HG03097 (cell line): ENCODE measurements at regions not wholly inside any gene's neighbourhood (a gene's known extent, or its start where the extent isn't known, plus 50 kb on each side); places are given as distances from the start of the nearest gene placed in this dataset.

ENCODE experiments used
- ATAC-seq: cut with Tn5 transposase; IDR thresholded peaks from one replicate; pipeline ENCODE4 v1.9.1; 2021; ENCODE audit not compliant: unreplicated experiment, low FRiP score

GRCh38 chr2:59938181-59938580, 615.3 kb downstream of the BCL11A start:
- ATAC-seq: no peak

GRCh38 chr2:59936048-59936447, 617.4 kb downstream of the BCL11A start:
- ATAC-seq: no peak

DNA sequence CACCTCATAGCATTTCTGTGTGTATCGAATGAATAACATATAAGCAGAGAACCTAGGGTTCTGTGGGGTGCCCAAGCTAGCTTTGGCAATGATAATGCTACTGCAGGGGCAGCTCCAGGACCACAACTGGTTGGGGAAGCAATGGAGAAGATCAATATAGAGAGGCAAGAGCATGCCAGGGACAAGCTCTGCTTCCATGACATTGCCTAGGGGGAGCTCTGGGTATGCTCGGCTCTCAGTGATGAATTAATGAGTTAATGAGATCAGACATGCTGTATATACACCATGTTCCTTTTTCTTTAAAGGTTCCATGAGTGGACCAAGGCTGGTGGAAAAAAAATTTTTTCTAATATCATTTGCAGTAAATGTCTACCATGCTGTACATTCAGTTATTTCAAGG, 618.4 kb downstream of the BCL11A start:
- ATAC-seq: no peak

- no peak for ATAC-seq
Measured at GRCh38 chr2:59933948-59934347, 619.5 kb downstream of the BCL11A start.

GRCh38 chr2:59932341-59932740, 621.1 kb downstream of the BCL11A start:
- no peak for ATAC-seq

DNA sequence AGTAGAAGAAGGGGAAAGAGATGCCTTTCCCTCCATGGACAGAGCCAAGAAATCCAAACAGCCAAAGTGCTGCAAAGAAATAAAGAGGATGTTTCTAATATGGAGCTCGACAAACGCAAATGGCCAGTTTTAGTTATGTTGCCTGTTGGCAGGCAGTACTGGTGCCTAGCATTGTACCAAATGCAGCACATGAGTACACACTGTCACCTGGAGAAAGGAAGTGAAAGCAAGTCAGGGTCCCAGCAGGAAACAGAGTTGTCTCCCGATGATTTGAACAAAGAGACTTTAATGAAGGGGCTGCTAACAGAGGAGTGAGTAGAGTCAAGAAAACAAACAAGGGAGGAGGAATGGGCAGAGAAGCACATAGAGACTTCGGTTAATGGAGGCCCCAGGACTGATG, 623.0 kb downstream of the BCL11A start:
- no peak for ATAC-seq

DNA sequence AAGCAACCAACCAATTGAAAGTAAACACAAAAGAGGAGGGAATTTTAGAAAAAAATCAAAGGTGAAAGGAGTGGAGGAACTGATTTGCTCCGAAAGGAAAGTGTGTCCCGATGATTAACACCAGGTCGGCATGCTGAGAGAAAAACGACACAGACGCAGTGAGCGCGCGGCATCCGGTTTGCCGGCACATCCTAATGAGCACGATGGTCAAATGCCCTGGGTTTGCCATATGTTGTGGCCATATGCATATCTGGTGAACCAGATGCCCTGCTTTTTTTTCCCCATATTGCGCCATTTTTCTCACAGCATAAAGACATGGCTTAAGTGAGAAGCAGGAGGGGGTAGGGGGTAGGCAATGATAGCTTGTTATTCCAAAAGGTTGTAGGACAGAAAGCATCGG, 626.7 kb downstream of the BCL11A start:
- no peak for ATAC-seq

GRCh38 chr2:59925321-59925720, 628.1 kb downstream of the BCL11A start:
- ATAC-seq: no peak

DNA sequence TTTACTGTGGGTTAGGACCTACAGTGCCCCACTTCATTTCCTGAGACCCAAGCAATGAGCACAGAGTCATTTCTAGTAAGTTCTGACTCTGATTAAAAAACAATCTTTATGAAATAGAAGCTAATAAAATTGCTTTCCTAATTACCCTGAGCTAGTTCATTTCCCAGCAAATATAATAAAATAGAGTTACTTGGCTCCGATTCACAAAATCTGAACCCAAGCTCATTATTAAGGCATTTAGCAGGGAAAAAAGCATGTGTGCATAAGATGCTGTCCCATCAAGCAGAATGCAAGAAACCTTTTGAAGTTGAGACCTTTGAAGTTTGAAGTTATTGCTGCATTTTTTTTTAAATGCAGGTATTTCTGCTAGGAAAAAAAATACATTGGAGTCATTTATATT, 629.1 kb downstream of the BCL11A start:
- no peak for ATAC-seq

- no peak for ATAC-seq
Measured at GRCh38 chr2:59922450-59922849, 631.0 kb downstream of the BCL11A start.

DNA sequence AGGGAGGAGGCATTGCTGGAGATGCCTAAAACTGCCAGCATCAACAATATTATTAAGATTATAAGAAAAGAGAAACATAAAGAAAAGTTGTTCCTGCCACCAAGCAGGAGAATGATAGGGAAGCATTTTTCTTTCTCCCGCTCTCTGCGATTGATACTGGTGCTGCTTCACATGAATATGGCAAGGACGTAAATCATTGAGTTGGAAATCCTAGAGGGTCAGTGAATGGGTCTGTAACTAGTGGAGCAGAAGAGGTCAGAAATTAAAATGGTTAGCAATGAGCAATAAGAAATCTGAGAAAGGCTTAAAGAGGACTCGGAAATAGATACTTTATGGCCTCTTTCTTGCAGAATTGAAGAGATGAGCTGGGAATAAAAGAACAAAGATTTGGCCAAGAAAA, 631.7 kb downstream of the BCL11A start:
- no peak for ATAC-seq

DNA sequence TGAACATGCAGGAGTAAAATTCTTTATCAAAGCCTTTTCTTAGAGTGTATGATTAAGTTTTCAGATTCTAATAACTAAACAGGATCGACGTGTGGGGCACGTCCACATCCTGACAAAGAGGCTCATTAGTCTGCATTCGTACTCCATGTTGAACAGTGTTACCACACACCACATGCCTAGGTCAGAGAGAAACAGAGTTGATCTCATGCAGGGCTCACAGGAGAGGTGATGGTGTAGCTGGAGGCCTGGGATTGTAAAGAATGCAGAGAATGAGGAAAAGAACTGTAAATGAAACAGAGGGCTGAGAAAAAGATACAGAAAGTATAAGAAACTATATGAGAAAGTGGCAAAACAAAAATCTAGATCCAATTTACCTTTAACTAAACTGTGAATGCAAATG, 632.5 kb downstream of the BCL11A start:
- no peak for ATAC-seq

DNA sequence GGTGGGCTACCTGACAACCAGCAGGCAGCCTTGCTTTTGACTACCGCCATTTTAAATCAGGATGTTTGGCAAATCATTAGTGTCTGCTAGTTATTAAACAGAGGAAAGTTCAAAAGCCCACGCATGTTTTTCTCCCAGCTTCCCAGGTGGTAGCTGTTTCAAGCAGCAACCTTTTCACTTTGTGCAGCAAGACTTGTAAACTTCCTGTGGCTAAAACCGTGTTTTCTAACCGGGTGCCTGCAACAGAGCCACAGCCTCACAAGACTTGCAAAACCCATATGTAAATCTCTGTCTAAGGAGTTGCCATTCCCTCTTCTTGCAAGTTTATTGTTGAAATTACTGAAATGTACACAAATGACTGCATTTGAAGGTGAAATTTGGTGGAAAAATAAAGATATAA, 633.1 kb downstream of the BCL11A start:
- no peak for ATAC-seq

GRCh38 chr2:59919579-59919978, 633.9 kb downstream of the BCL11A start:
- no peak for ATAC-seq

- no peak for ATAC-seq
Measured at GRCh38 chr2:59912042-59912441, 641.4 kb downstream of the BCL11A start.

- no peak for ATAC-seq
Measured at GRCh38 chr2:59910166-59910565, 643.3 kb downstream of the BCL11A start.

DNA sequence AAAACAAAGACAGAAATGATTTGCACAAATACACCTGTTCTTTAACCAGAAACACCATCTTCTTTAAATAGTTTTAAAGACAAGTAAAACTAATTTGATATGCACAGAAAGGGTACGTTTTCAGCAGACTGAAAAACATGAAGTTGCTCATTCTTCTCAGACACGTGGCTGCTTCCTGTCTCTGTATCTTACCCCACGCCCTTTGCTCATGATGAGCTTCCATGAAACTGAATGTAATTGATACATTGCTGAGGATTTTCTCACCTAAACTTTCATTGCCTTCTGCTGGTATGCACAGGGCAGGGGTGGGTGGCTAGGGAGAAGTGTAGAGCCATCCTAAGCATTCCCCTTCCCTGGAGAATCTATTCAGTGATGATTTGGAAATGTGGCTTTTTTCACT, 644.3 kb downstream of the BCL11A start:
- no peak for ATAC-seq

DNA sequence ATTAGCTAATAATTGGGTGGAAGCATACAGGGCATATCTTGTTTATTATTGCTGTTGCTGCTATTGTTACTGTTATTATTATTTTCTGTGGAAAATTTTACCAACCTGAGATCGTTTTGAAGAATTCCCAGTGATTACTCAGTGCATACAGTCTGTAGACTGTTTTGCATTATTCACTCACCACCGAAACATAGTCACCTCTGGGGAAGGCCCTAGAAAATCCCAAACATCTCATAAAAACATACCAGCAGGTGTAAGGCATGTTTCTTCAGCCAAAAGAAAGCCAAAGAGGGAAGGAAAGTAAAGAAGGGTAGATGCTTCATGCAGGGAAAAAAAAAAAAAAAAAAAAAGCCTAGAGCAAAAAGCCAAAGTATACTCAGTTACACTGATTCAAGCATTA, 647.7 kb downstream of the BCL11A start:
- ATAC-seq: no peak

DNA sequence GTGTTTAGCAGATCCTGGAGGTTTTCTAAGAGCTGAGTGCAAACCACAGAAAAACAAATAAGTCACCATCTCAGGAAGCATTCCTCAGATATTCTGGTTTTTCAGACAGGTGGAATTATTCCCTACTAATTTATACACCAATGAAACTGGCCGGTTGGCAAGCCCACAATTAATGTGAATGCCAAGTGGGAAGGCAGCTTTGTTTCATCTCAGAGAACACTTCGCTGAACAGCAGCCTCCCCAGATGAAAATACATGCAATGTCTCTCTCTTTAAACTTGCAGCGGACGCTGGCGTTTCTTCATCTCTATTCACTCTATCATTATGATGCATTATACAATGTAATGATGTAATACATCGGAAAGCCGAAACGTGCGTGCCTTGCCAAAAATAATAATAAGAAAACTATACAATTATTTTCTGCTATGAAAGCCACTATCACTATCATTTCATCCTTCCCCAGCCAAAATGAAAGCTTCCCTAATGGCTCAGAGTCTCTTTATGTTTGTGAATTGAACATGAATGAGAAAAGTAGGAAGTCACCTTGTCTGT, 649.4 kb downstream of the BCL11A start:
- ATAC-seq: no peak

GRCh38 chr2:59900728-59901452, 652.6 kb downstream of the BCL11A start:
- no peak for ATAC-seq

DNA sequence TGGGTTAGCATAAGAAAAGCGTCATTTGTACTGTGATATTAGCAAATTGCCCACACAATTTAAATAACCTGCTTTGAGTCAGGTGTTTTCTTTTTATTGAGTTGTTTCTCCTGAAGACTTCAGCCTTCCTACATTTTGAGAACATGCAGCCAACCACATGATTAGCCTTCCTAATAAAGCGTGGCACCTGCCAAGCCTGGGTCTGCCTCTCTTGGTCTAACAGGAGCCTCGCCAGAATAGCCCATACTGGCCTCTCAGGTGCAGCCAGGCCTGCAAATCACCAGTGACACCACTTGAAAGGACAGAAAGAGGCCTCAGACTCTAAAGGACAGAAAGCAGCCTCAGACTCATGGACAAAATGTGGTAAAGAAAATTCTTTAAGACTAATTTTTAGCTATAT, 653.8 kb downstream of the BCL11A start:
- ATAC-seq: no peak

GRCh38 chr2:59896499-59897245, 656.8 kb downstream of the BCL11A start:
- no peak for ATAC-seq
